ENCODE measurements at regions not wholly inside any gene's neighbourhood (a gene's known extent, or its start where the extent isn't known, plus 50 kb on each side); places are given as distances from the start of the nearest gene placed in this dataset.
"Not testable (repeated sequence)": the region's sequence is repeated elsewhere in the genome, so short reads cannot be mapped to it uniquely, and the experiment has no call there.

DNA sequence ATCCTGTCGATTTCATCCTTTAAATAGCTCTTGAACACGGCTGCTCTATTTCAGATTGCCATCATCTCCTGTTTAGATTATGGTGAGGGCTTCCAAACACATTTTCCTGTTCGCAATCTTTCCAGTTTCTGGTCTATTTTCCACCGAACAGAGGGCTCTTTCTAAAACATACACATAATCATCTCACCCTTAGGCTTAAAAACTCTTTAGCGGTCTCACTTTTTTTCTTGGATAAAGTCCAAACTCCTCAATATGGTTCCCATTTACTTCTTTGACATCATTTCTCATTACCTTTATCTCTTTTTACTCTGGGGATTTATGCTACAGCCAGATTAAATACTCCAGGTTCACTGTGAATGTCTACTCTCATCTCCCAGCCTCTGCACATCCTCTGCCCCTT is 103.4 kb upstream of the STMND1 start:
- Histone ChIP-seq H3K27ac (ENCODE audit: low read depth, low read length) (no peak overlapping the region), H3K4me1 (ENCODE audit: control insufficient read depth in 1 of 2, insufficient read depth in 2 of 2, low read length in 2 of 2) (no peaks in the 10 kb centered on the region), H3K9ac (ENCODE audit: low read depth in 1 of 2, low read length in 2 of 2) (no peak overlapping the region), H3K4me3 (ENCODE audit: low read depth in 1 of 2, low read length in 2 of 2) (no peak overlapping the region), H3K27me3 (ENCODE audit: control insufficient read depth in 1 of 2, insufficient read depth in 2 of 2, low read length in 2 of 2) (no peaks in the 10 kb centered on the region), H3K9me3 (ENCODE audit: control insufficient read depth in 1 of 2, low read length in 2 of 2) (no peaks in the 10 kb centered on the region), H3K36me3 (ENCODE audit: control insufficient read depth in 1 of 2, insufficient read depth in 2 of 2, low read length in 2 of 2) (no peaks in the 10 kb centered on the region)

- Histone ChIP-seq H3K4me3 (ENCODE audit: low read depth in 1 of 2, low read length in 2 of 2) (no peak overlapping the region), H3K4me1 (ENCODE audit: control insufficient read depth in 1 of 2, insufficient read depth in 2 of 2, low read length in 2 of 2) (no peaks in the 10 kb centered on the region), H3K36me3 (ENCODE audit: control insufficient read depth in 1 of 2, insufficient read depth in 2 of 2, low read length in 2 of 2) (no peaks in the 10 kb centered on the region), H3K27ac (ENCODE audit: low read depth, low read length) (no peak overlapping the region), H3K9ac (ENCODE audit: low read depth in 1 of 2, low read length in 2 of 2) (no peak overlapping the region), H3K27me3 (ENCODE audit: control insufficient read depth in 1 of 2, insufficient read depth in 2 of 2, low read length in 2 of 2) (no peaks in the 10 kb centered on the region), H3K9me3 (ENCODE audit: control insufficient read depth in 1 of 2, low read length in 2 of 2) (no peaks in the 10 kb centered on the region)
Observed at GRCh38 chr6:16995511-16996250, 106.2 kb upstream of the STMND1 start.

DNA sequence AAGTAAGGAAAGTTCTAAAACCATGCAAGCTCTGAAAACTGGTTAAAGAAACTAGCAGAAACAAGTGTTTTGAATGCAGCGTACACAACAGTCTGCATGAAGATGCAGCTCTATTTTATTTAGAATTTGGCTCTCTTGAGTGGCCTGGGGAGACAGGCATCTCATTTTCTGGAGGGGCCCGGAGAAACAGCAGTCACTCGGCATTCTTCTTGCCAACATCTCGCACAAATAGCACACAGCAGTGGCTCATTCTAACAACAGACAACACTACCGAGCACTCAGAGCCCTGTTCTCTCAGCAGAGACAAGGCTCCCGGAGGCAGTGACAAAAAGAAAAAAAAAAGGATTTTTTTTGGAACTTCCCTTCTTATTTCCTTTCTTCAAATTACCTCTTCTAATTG is 108.5 kb upstream of the STMND1 start:
- no peaks in the 10 kb centered on the region for H3K4me1 ChIP-seq (ENCODE audit: control insufficient read depth in 1 of 2, insufficient read depth in 2 of 2, low read length in 2 of 2)
- H3K27ac ChIP-seq (ENCODE audit: low read depth, low read length) = no peak overlapping the region
- H3K27me3 ChIP-seq (ENCODE audit: control insufficient read depth in 1 of 2, insufficient read depth in 2 of 2, low read length in 2 of 2) = no peaks in the 10 kb centered on the region
- peaks cover 0 to 4% of the 10 kb centered on the region in 2 donors for H3K9me3 ChIP-seq (ENCODE audit: control insufficient read depth in 1 of 2, low read length in 2 of 2)
- no peak overlapping the region for H3K9ac ChIP-seq (ENCODE audit: low read depth in 1 of 2, low read length in 2 of 2)
- H3K36me3 ChIP-seq (ENCODE audit: control insufficient read depth in 1 of 2, insufficient read depth in 2 of 2, low read length in 2 of 2) = no peaks in the 10 kb centered on the region
- no peak overlapping the region for H3K4me3 ChIP-seq (ENCODE audit: low read depth in 1 of 2, low read length in 2 of 2)

- Histone ChIP-seq H3K27me3 (ENCODE audit: control insufficient read depth in 1 of 2, insufficient read depth in 2 of 2, low read length in 2 of 2) (peaks cover 0 to 6% of the 10 kb centered on the region in 2 donors), H3K4me1 (ENCODE audit: control insufficient read depth in 1 of 2, insufficient read depth in 2 of 2, low read length in 2 of 2) (no peaks in the 10 kb centered on the region), H3K9me3 (ENCODE audit: control insufficient read depth in 1 of 2, low read length in 2 of 2) (peaks cover 0 to 7% of the 10 kb centered on the region in 2 donors), H3K4me3 (ENCODE audit: low read depth in 1 of 2, low read length in 2 of 2) (no peak overlapping the region), H3K36me3 (ENCODE audit: control insufficient read depth in 1 of 2, insufficient read depth in 2 of 2, low read length in 2 of 2) (no peaks in the 10 kb centered on the region), H3K9ac (ENCODE audit: low read depth in 1 of 2, low read length in 2 of 2) (no peak overlapping the region), H3K27ac (ENCODE audit: low read depth, low read length) (no peak overlapping the region)
Observed at GRCh38 chr6:16991981-16992629, 109.7 kb upstream of the STMND1 start.

- H3K27ac ChIP-seq (ENCODE audit: low read depth, low read length); H3K36me3 ChIP-seq (ENCODE audit: control insufficient read depth in 1 of 2, insufficient read depth in 2 of 2, low read length in 2 of 2); H3K4me3 ChIP-seq (ENCODE audit: low read depth in 1 of 2, low read length in 2 of 2): not testable (repeated sequence)
Observed at GRCh38 chr6:16989976-16990375, 111.9 kb upstream of the STMND1 start.

DNA sequence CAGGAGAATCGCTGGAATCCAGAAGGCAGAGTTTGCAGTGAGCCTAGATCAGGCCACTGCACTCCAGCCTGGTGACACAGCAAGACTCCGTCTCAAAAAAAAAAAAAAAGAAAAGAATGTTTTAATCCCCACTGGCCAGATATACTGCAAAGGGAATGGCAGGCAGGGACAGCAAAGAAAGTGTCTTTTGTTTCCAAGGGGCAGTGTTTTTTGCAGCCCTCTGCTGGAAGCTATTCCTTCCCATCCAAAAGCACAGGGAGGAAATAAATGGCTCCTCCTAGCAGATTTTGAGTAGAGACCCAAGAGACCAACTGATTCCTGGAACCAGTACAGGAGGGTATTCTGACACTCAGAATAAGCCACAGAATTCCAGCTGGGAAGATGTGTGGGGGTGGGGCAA is 112.5 kb upstream of the STMND1 start:
- peaks cover 7 to 9% of the 10 kb centered on the region in 2 donors for H3K4me1 ChIP-seq (ENCODE audit: control insufficient read depth in 1 of 2, insufficient read depth in 2 of 2, low read length in 2 of 2)
- H3K27me3 ChIP-seq (ENCODE audit: control insufficient read depth in 1 of 2, insufficient read depth in 2 of 2, low read length in 2 of 2) = peaks cover 0 to 6% of the 10 kb centered on the region in 2 donors
- no peaks in the 10 kb centered on the region for H3K36me3 ChIP-seq (ENCODE audit: control insufficient read depth in 1 of 2, insufficient read depth in 2 of 2, low read length in 2 of 2)
- no peak overlapping the region for H3K9ac ChIP-seq (ENCODE audit: low read depth in 1 of 2, low read length in 2 of 2)
- H3K9me3 ChIP-seq (ENCODE audit: control insufficient read depth in 1 of 2, low read length in 2 of 2) = peaks cover 0 to 7% of the 10 kb centered on the region in 2 donors
- no peak overlapping the region for H3K27ac ChIP-seq (ENCODE audit: low read depth, low read length)
- H3K4me3 ChIP-seq (ENCODE audit: low read depth in 1 of 2, low read length in 2 of 2) = no peak overlapping the region

More at GRCh38 chr6:16989976-16990375, 111.9 kb upstream of the STMND1 start:
- H3K9ac ChIP-seq (ENCODE audit: low read depth in 1 of 2, low read length in 2 of 2); H3K27me3 ChIP-seq (ENCODE audit: control insufficient read depth in 1 of 2, insufficient read depth in 2 of 2, low read length in 2 of 2); H3K9me3 ChIP-seq (ENCODE audit: control insufficient read depth in 1 of 2, low read length in 2 of 2); H3K4me1 ChIP-seq (ENCODE audit: control insufficient read depth in 1 of 2, insufficient read depth in 2 of 2, low read length in 2 of 2): not testable (repeated sequence)

DNA sequence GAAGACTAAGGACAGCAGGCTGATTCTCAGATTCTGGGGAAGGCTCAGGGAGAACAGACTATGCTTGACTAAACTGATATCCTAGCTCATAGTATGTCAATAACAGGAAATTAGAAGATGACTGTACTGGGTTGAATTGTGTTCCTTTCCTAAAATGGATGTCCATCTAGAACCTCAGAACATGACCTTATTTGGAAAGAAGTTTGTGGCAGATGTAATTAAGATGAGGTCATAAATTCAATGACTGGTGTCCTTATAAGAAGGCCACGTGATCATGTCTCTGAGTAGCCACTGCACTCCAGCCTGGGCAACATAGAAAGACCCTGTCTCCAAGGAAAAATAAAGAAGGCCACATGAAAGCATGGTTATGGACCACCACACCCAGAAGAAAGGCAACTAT is 113.9 kb upstream of the STMND1 start:
- Histone ChIP-seq H3K27me3 (ENCODE audit: control insufficient read depth in 1 of 2, insufficient read depth in 2 of 2, low read length in 2 of 2) (peaks cover 0 to 6% of the 10 kb centered on the region in 2 donors), H3K4me3 (ENCODE audit: low read depth in 1 of 2, low read length in 2 of 2) (no peak overlapping the region), H3K27ac (ENCODE audit: low read depth, low read length) (no peak overlapping the region), H3K9me3 (ENCODE audit: control insufficient read depth in 1 of 2, low read length in 2 of 2) (peaks cover 0 to 7% of the 10 kb centered on the region in 2 donors), H3K9ac (ENCODE audit: low read depth in 1 of 2, low read length in 2 of 2) (no peak overlapping the region), H3K36me3 (ENCODE audit: control insufficient read depth in 1 of 2, insufficient read depth in 2 of 2, low read length in 2 of 2) (no peaks in the 10 kb centered on the region), H3K4me1 (ENCODE audit: control insufficient read depth in 1 of 2, insufficient read depth in 2 of 2, low read length in 2 of 2) (peaks cover 7 to 9% of the 10 kb centered on the region in 2 donors)

GRCh38 chr6:16985513-16986284 is 116.2 kb upstream of the STMND1 start:
- Histone ChIP-seq H3K9ac (ENCODE audit: low read depth in 1 of 2, low read length in 2 of 2) (no peak overlapping the region), H3K4me3 (ENCODE audit: low read depth in 1 of 2, low read length in 2 of 2) (peak overlapping the region in 1 of 2 donors; percentile 27), H3K27ac (ENCODE audit: low read depth, low read length) (no peak overlapping the region)

DNA sequence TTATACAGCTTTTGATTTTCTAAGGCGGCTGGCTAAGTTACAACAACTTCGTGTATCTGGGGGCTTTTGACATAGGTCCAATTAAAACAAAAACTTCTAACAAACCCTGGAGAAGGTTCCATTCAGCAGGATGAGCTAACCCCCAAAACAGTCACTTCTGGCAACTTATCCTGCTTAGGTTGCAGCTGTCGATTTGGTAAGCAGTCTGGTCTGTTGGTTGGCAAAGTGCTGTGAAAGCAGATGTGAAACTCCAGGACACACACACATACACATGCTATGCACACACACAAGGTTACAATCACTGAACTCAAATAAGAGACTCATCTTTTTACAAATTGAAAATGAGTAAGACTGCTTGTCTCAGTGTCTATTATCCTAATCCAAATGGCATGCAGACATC is 119.0 kb upstream of the STMND1 start:
- H3K9me3 ChIP-seq (ENCODE audit: control insufficient read depth in 1 of 2, low read length in 2 of 2) = no peaks in the 10 kb centered on the region
- H3K4me1 ChIP-seq (ENCODE audit: control insufficient read depth in 1 of 2, insufficient read depth in 2 of 2, low read length in 2 of 2) = peaks cover 7 to 9% of the 10 kb centered on the region in 2 donors
- H3K36me3 ChIP-seq (ENCODE audit: control insufficient read depth in 1 of 2, insufficient read depth in 2 of 2, low read length in 2 of 2) = no peaks in the 10 kb centered on the region
- H3K27me3 ChIP-seq (ENCODE audit: control insufficient read depth in 1 of 2, insufficient read depth in 2 of 2, low read length in 2 of 2) = peaks cover 4 to 9% of the 10 kb centered on the region in 2 donors
- H3K27ac ChIP-seq (ENCODE audit: low read depth, low read length) = no peak overlapping the region
- H3K4me3 ChIP-seq (ENCODE audit: low read depth in 1 of 2, low read length in 2 of 2) = no peak overlapping the region
- H3K9ac ChIP-seq (ENCODE audit: low read depth in 1 of 2, low read length in 2 of 2) = no peak overlapping the region

More at GRCh38 chr6:16985513-16986284, 116.2 kb upstream of the STMND1 start:
- peaks cover 0 to 6% of the 10 kb centered on the region in 2 donors for H3K27me3 ChIP-seq (ENCODE audit: control insufficient read depth in 1 of 2, insufficient read depth in 2 of 2, low read length in 2 of 2)
- peaks cover 7 to 9% of the 10 kb centered on the region in 2 donors for H3K4me1 ChIP-seq (ENCODE audit: control insufficient read depth in 1 of 2, insufficient read depth in 2 of 2, low read length in 2 of 2)
- H3K36me3 ChIP-seq (ENCODE audit: control insufficient read depth in 1 of 2, insufficient read depth in 2 of 2, low read length in 2 of 2) = no peaks in the 10 kb centered on the region
- H3K9me3 ChIP-seq (ENCODE audit: control insufficient read depth in 1 of 2, low read length in 2 of 2) = peaks cover 0 to 7% of the 10 kb centered on the region in 2 donors
